ENCODE measurements at regions not wholly inside any gene's neighbourhood (a gene's known extent, or its start where the extent isn't known, plus 50 kb on each side); places are given as distances from the start of the nearest gene placed in this dataset.
A peak's percentile ranks its signal among the peaks of the same experiment; 100 is the strongest.

- no peak for DNase-seq (ENCODE audit: low read depth)
- TF ChIP-seq CTCF (conservative IDR thresholded peaks at IDR 0.05; ENCODE audit: low read depth, low read length) = no peak
- no peak overlapping the region for H3K4me3 ChIP-seq (ENCODE audit: low read depth, low read length)
Observed at GRCh38 chr4:115272594-115272993, 159.2 kb upstream of the NDST4 start.

- no peak overlapping the region for H3K4me3 ChIP-seq (ENCODE audit: low read depth, low read length)
- DNase-seq (ENCODE audit: low read depth) = no peak
- no peak for TF ChIP-seq CTCF (conservative IDR thresholded peaks at IDR 0.05; ENCODE audit: low read depth, low read length)
Observed at GRCh38 chr4:115272185-115272584, 158.8 kb upstream of the NDST4 start.

GRCh38 chr4:115260195-115260594, 146.8 kb upstream of the NDST4 start:
- H3K4me3 ChIP-seq (ENCODE audit: low read depth, low read length) = no peak overlapping the region
- no peak for TF ChIP-seq CTCF (conservative IDR thresholded peaks at IDR 0.05; ENCODE audit: low read depth, low read length)
- DNase-seq (ENCODE audit: low read depth) = no peak

GRCh38 chr4:115259642-115260041, 146.2 kb upstream of the NDST4 start:
- no peak for DNase-seq (ENCODE audit: low read depth)
- TF ChIP-seq CTCF (conservative IDR thresholded peaks at IDR 0.05; ENCODE audit: low read depth, low read length) = no peak
- H3K4me3 ChIP-seq (ENCODE audit: low read depth, low read length) = no peak overlapping the region

GRCh38 chr4:115249808-115250207, 136.4 kb upstream of the NDST4 start:
- no peak for TF ChIP-seq CTCF (conservative IDR thresholded peaks at IDR 0.05; ENCODE audit: low read depth, low read length)
- no peak for DNase-seq (ENCODE audit: low read depth)

GRCh38 chr4:115234405-115235093, 121.1 kb upstream of the NDST4 start:
- no peak overlapping the region for H3K4me3 ChIP-seq (ENCODE audit: low read depth, low read length)
- TF ChIP-seq CTCF (conservative IDR thresholded peaks at IDR 0.05; ENCODE audit: low read depth, low read length) = no peak
- DNase-seq (ENCODE audit: low read depth) = peak; percentile 20

More at GRCh38 chr4:115249808-115250207, 136.4 kb upstream of the NDST4 start:
- no peak overlapping the region for H3K4me3 ChIP-seq (ENCODE audit: low read depth, low read length)

- TF ChIP-seq CTCF (conservative IDR thresholded peaks at IDR 0.05; ENCODE audit: low read depth, low read length) = no peak
- no peak for DNase-seq (ENCODE audit: low read depth)
- H3K4me3 ChIP-seq (ENCODE audit: low read depth, low read length) = no peak overlapping the region
Observed at GRCh38 chr4:115233600-115233999, 120.2 kb upstream of the NDST4 start.
